GM12892 (cell line): ENCODE measurements at regions not wholly inside any gene's neighbourhood (a gene's known extent, or its start where the extent isn't known, plus 50 kb on each side); places are given as distances from the start of the nearest gene placed in this dataset.

Source experiments
- POLR2A ChIP-seq: IDR thresholded peaks from 2 replicates; pipeline ENCODE4 v1.6.1; 2011; ENCODE audit warnings: low read depth, low read length, control low read depth
- POLR2AphosphoS5 ChIP-seq: IDR thresholded peaks from 2 replicates; pipeline ENCODE4 v1.6.1; 2011; ENCODE audit warnings: low read depth, low read length, control low read depth
- TAF1 ChIP-seq: IDR thresholded peaks from 2 replicates; pipeline ENCODE4 v1.6.1; 2011; ENCODE audit warnings: low read depth, mild to moderate bottlenecking, control low read depth, low read length, borderline replicate concordance

DNA sequence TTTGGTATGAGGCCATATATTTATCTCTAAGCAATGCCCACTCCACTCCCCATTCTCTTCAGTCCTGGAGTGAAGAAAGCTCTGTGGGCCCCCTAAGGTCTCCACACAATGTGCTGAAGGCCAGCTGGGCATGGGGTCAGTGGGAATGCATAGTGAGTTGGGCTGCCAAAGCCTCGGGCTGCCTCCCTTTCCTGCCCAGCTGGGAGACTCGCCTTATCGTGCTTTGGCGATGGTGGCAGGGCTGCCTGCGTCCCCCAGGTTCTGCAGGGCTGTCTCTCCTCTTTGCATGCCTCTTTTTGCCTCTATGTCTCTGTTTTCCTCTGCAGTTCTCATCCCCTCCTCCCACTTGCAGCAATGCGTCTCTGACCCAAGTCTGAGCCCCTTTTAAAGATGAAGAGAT lies 116.5 kb downstream of the CYLD start:
- TF ChIP-seq POLR2AphosphoS5 (no peak), POLR2A (no peak), TAF1 (no peak)
